ENCODE measurements at regions not wholly inside any gene's neighbourhood (a gene's known extent, or its start where the extent isn't known, plus 50 kb on each side); places are given as distances from the start of the nearest gene placed in this dataset.
"Not testable (repeated sequence)": the region's sequence is repeated elsewhere in the genome, so short reads cannot be mapped to it uniquely, and the experiment has no call there.

DNA sequence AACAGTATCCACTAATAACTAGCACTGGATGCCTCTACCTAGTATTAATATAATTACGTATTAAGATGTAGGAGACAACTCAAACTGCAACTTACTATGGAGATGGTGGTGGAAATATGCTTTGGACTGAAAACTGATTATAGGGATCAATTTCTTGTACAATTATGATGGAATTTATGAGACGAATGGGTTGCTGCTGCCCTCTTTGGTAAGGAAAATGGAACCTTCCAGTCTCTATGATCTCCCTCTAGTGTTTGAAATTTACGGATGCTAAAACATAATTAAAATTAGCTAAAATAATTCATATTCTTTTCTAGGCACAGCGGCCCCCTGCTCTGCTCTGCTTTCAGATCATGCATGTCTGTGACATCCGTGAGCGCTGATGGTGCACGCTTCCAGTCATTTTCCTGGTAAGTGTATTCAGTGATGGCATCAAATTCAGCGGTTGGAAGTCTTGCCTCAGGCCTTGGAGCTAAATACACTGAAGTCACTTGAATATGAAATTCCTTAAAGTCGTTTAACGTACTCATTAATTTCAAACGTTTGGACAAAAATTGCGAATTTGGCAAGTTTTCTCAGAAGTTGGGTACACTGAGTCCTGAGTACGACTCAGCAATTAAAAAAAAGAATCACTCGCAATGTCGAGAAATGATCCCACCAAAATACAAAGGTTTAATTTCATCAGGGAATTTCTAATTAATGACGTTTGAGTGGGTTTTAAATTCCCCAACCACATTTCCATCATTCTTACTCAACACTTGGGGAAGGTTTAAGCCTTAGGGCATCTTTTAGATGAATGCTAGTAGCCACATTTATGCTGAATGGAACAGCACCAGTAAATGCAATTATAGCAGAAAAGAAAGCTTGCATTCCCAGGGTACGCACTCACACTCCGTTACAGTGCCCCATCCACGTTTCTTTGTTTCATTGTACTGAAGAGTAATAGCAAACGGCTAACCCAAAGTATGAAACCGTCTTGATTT is 132.6 kb downstream of the NR2F2 start:
- Mint-ChIP-seq H3K4me1 (no peaks in the 10 kb centered on the region), H3K27me3 (no peaks in the 10 kb centered on the region), H3K27ac (no peak overlapping the region), H3K4me3 (no peak overlapping the region), H3K9me3 (no peaks in the 10 kb centered on the region), H3K36me3 (ENCODE audit: low read depth) (no peaks in the 10 kb centered on the region)
- DNase-seq: no peak
- CTCF ChIA-PET: no interaction called here
- POLR2A ChIA-PET: no interaction called here

GRCh38 chr15:96466389-96466947 is 136.0 kb downstream of the NR2F2 start:
- H3K27ac Mint-ChIP-seq: no peak overlapping the region
- DNase-seq: no peak
- no peaks in the 10 kb centered on the region for H3K27me3 Mint-ChIP-seq
- H3K4me1 Mint-ChIP-seq: no peaks in the 10 kb centered on the region
- CTCF ChIA-PET: no interaction called here
- POLR2A ChIA-PET: no interaction called here
- no peak overlapping the region for H3K4me3 Mint-ChIP-seq
- H3K9me3 Mint-ChIP-seq: no peaks in the 10 kb centered on the region
- no peaks in the 10 kb centered on the region for H3K36me3 Mint-ChIP-seq (ENCODE audit: low read depth)

GRCh38 chr15:96468036-96468435 is 137.5 kb downstream of the NR2F2 start:
- Mint-ChIP-seq H3K9me3 (no peaks in the 10 kb centered on the region), H3K27ac (no peak overlapping the region), H3K4me3 (no peak overlapping the region), H3K36me3 (ENCODE audit: low read depth) (no peaks in the 10 kb centered on the region), H3K4me1 (no peaks in the 10 kb centered on the region), H3K27me3 (no peaks in the 10 kb centered on the region)
- DNase-seq: no peak
- ChIA-PET POLR2A (no interaction called here), CTCF (no interaction called here)

DNA sequence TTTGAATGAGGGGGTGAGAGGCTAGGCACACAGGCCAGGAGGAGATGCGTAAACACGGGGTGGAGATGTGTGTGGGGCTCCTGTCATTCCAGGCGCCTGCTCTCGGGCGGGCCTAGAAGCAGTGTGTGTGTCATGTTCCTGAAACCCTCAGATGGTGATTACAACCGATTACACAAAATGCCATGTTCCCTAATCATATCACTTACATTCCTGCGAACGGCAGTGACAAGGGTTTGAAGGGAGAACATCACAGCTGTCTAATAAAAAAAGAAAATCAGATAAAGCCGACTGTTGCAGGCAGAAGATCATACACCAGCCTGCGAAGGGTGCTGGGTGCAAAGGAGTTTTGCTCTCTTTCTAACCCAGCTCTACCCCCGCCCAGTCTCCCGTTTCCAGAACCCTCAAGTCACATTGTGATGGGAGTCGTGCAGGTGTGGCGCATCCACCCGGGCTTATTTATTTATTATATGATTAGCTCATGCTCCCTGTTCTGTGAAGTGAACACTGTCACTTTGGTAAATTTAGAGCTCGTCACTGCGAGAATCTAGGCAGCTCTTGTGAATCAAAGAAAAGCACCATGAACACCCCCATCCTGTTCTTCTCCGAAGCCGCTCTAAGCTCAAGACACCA is 140.3 kb downstream of the NR2F2 start:
- CTCF ChIA-PET: no interaction called here
- H3K4me1 Mint-ChIP-seq: no peaks in the 10 kb centered on the region
- POLR2A ChIA-PET: no interaction called here
- no peak overlapping the region for H3K27ac Mint-ChIP-seq
- no peaks in the 10 kb centered on the region for H3K9me3 Mint-ChIP-seq
- H3K27me3 Mint-ChIP-seq: no peaks in the 10 kb centered on the region
- H3K36me3 Mint-ChIP-seq (ENCODE audit: low read depth): no peaks in the 10 kb centered on the region
- DNase-seq: no peak
- no peak overlapping the region for H3K4me3 Mint-ChIP-seq

GRCh38 chr15:96472681-96473080 is 142.2 kb downstream of the NR2F2 start:
- no peak for DNase-seq
- Mint-ChIP-seq H3K4me1 (no peaks in the 10 kb centered on the region), H3K36me3 (ENCODE audit: low read depth) (no peaks in the 10 kb centered on the region), H3K4me3 (no peak overlapping the region), H3K27ac (no peak overlapping the region), H3K27me3 (no peaks in the 10 kb centered on the region), H3K9me3 (no peaks in the 10 kb centered on the region)
- POLR2A ChIA-PET: no interaction called here
- CTCF ChIA-PET: no interaction called here

- POLR2A ChIA-PET: no interaction called here
- no peaks in the 10 kb centered on the region for H3K27me3 Mint-ChIP-seq
- no peaks in the 10 kb centered on the region for H3K4me1 Mint-ChIP-seq
- H3K36me3 Mint-ChIP-seq (ENCODE audit: low read depth): no peaks in the 10 kb centered on the region
- no peak overlapping the region for H3K27ac Mint-ChIP-seq
- H3K4me3 Mint-ChIP-seq: no peak overlapping the region
- H3K9me3 Mint-ChIP-seq: no peaks in the 10 kb centered on the region
- DNase-seq: no peak
- CTCF ChIA-PET: no interaction called here
Observed at GRCh38 chr15:96473556-96473955, 143.1 kb downstream of the NR2F2 start.

DNA sequence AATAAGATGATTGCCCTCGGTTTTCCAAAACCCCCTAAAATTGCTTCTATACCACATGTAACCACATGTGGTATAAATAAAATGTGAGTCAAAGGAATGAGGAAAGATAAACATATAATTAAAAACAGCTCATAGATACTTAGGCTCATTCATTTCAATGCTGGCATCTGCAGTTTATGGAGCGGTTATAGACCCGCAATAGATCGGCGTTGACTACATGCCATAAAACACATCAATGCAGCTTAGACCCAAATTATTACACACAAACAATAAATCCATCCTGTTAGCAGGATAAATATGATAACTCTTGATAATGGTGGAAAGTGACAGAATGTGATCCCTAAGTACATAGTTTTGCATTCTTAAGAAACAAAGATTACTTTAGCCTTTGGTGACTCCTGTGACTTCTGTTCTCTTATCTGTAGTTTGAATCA is 143.7 kb downstream of the NR2F2 start:
- H3K9me3 Mint-ChIP-seq: no peaks in the 10 kb centered on the region

DNA sequence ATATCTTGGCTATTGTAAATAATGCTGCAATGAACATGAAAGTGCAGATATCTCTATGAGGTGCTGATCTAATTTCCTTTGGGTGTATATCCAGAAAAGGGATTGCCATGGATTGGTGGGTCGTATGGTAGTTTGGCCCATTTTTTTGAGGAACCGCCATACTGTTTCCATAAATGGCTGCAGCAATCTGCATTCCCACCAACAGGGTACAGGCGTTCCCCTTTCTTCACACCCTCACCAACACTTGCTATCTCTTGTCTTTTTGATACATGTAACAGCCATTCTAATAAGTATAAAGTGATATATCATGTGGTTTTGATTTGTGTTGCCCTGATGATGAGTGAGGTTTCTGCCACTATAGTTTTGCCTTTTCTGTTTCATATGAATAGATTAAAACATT is 146.7 kb downstream of the NR2F2 start:
- H3K36me3 Mint-ChIP-seq (ENCODE audit: low read depth): no peaks in the 10 kb centered on the region
- H3K4me1 Mint-ChIP-seq: no peaks in the 10 kb centered on the region
- H3K4me3 Mint-ChIP-seq: no peak overlapping the region
- no peak for DNase-seq
- no peaks in the 10 kb centered on the region for H3K9me3 Mint-ChIP-seq
- no peaks in the 10 kb centered on the region for H3K27me3 Mint-ChIP-seq
- no peak overlapping the region for H3K27ac Mint-ChIP-seq
- CTCF ChIA-PET: no interaction called here
- POLR2A ChIA-PET: no interaction called here

More for the DNA sequence above, 143.7 kb downstream of the NR2F2 start:
- no peaks in the 10 kb centered on the region for H3K4me1 Mint-ChIP-seq
- H3K27me3 Mint-ChIP-seq: no peaks in the 10 kb centered on the region
- no peaks in the 10 kb centered on the region for H3K36me3 Mint-ChIP-seq (ENCODE audit: low read depth)
- H3K27ac Mint-ChIP-seq: no peak overlapping the region
- POLR2A ChIA-PET: no interaction called here
- no peak overlapping the region for H3K4me3 Mint-ChIP-seq
- DNase-seq: no peak
- CTCF ChIA-PET: no interaction called here

DNA sequence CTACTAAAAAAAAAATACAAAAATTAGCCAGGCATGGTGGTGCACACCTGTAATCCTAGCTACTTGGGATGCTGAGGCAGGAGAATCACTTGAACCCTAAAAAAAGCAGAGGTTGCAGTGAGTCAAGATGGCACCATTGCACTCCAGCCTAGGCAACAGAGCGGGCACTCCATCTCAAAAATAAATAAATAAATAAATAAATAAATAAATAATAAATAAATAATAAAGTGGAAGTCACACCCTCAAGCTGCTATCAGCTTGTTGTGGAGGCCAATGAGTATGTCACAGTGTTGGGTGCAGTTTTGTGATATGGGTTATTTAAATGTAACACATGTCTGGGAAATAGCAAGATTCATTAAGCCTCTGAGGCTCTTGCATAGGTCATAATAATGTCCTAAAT is 153.9 kb downstream of the NR2F2 start:
- H3K4me1 Mint-ChIP-seq; H3K36me3 Mint-ChIP-seq (ENCODE audit: low read depth); H3K27me3 Mint-ChIP-seq; H3K9me3 Mint-ChIP-seq; H3K4me3 Mint-ChIP-seq; CTCF ChIA-PET; H3K27ac Mint-ChIP-seq; POLR2A ChIA-PET; DNase-seq: not testable (repeated sequence)

DNA sequence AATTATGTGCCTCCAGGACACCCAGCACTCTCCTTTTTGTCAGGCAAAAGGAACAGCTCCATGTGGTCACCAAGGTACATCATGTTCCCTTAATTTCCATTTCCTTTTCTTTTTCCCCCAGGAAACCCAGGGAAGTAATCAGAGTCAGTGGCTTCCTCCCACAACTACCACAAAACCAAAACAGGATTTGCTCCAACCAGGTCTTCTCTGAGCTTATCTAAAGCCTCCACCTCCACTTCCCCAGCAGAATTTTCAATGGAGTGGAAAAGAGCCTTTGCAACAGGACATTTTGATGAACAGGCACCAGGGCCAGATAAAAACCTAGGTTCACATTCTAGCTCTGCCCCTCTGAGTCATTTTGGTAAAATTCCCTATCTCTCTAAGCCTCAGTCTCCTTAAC is 154.3 kb downstream of the NR2F2 start:
- Mint-ChIP-seq H3K27me3 (no peaks in the 10 kb centered on the region), H3K9me3 (peaks cover 3% of the 10 kb centered on the region), H3K4me3 (no peak overlapping the region), H3K27ac (no peak overlapping the region), H3K4me1 (no peaks in the 10 kb centered on the region), H3K36me3 (ENCODE audit: low read depth) (no peaks in the 10 kb centered on the region)
- CTCF ChIA-PET: no interaction called here
- no peak for DNase-seq
- POLR2A ChIA-PET: no interaction called here

GRCh38 chr15:96487245-96487644 is 156.7 kb downstream of the NR2F2 start:
- H3K36me3 Mint-ChIP-seq (ENCODE audit: low read depth): no peaks in the 10 kb centered on the region
- H3K4me3 Mint-ChIP-seq: no peak overlapping the region
- H3K27ac Mint-ChIP-seq: no peak overlapping the region
- ChIA-PET POLR2A (no interaction called here), CTCF (no interaction called here)
- no peaks in the 10 kb centered on the region for H3K4me1 Mint-ChIP-seq
- no peak for DNase-seq
- peaks cover 3% of the 10 kb centered on the region for H3K9me3 Mint-ChIP-seq
- no peaks in the 10 kb centered on the region for H3K27me3 Mint-ChIP-seq

DNA sequence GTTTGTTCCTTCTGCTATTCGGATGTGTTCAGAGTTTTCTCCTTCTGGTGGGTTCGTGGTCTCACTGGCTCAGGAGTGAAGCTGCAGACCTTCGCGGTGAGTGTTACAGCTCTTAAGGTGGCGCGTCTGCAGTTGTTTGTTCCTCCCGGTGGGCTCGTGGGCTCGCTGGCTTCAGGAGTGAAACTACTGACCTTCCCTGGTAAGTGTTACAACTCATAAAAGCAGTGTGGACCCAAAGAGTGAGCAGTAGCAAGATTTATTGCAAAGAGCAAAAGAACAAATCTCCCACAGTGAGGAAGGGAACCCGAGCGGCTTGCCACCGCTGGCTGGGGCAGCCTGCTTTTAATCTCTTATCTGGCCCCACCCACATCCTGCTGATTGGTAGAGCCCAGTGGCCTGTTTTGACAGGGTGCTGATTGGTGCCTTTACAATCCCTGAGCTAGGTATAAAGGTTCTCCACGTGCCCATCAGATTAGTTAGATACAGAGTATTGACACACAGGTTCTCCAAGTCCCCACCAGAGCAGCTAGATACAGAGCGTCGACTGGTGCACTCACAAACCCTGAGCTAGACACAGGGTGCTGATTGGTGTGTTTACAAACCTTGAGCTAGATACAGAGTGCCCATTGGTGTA is 160.7 kb downstream of the NR2F2 start:
- CTCF ChIA-PET; H3K4me3 Mint-ChIP-seq; DNase-seq; H3K27me3 Mint-ChIP-seq; H3K36me3 Mint-ChIP-seq (ENCODE audit: low read depth); H3K27ac Mint-ChIP-seq; H3K4me1 Mint-ChIP-seq; POLR2A ChIA-PET; H3K9me3 Mint-ChIP-seq: not testable (repeated sequence)

DNA sequence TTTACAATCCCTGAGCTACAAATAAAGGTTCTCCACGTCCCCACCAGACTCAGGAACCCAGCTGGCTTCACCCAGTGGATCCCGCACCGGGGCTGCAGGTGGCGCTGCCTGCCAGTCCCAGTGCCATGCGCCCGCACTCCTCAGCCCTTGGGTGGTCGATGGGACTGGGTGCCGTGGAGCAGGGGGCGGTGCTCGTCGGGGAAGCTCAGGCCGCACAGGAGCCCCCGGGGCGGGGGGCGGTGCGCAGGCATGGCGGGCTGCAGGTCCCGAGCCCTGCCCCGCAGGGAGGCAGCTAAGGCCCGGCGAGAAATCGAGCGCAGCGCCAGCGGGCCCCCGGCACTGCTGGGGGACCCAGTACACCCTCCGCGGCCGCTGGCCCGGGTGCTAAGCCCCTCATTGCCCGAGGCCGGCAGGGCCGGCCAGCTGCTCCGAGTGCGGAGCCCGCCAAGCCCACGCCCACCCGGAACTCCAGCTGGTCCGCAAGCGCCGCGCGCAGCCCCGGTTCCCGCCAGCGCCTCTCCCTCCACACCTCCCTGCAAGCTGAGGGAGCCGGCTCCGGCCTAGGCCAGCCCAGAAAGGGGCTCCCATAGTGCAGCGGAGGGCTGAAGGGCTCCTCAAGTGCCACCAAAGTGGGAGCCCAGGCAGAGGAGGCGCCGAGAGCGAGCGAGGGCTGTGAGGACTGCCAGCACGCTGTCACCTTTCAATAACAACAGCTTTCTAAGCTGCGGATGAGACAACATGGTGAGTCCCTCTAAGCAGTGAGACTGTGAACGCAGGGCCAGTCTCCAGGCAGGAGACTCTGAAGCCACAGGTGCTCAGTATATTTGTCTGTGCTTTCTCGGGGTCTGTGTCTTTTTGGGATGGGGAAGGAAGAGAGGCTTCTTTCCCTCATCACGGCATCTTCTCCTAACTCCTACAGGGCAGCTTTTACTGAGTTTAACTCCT is 161.5 kb downstream of the NR2F2 start:
- DNase-seq; POLR2A ChIA-PET; H3K4me3 Mint-ChIP-seq; H3K36me3 Mint-ChIP-seq (ENCODE audit: low read depth); H3K27ac Mint-ChIP-seq; H3K4me1 Mint-ChIP-seq; CTCF ChIA-PET; H3K27me3 Mint-ChIP-seq; H3K9me3 Mint-ChIP-seq: not testable (repeated sequence)
